GM12878 (cell line): ENCODE measurements at regions not wholly inside any gene's neighbourhood (a gene's known extent, or its start where the extent isn't known, plus 50 kb on each side); places are given as distances from the start of the nearest gene placed in this dataset.

Experiments used
- ATAC-seq: fragments of 200-7000 bp; cut with Tn5 transposase; 3 replicates; pipeline ENCODE4 v1.9.1; 2020; ENCODE audit warnings: mild to moderate bottlenecking, moderate library complexity
- BruUV-seq: library from RNA; stranded (reverse); fragments of 400-500 nt; replicated peaks from 2 replicates; lab custom pipeline; 2021; lab: Mats Ljungman, UMichigan
- CTCF ChIA-PET: fragments of 300-600 bp; sonication (Branson Sonifier 250); formaldehyde crosslinking; extraction: SDS; loops from one replicate; lab custom pipeline; 2021; ENCODE audit warnings: inconsistent platforms; lab: Yijun Ruan, JAX
- POLR2A ChIA-PET: fragments of 350-600 bp; formaldehyde crosslinking; extraction: SDS; loops from one replicate; lab custom pipeline; 2021; ENCODE audit warnings: inconsistent platforms; lab: Charles Lee
- RAD21 ChIA-PET: fragments of 300-600 bp; sonication (Branson Sonifier 250); formaldehyde crosslinking; loops from one replicate; lab custom pipeline; 2023; ENCODE audit warnings: antibody characterized with exemption; ENCODE audit not compliant: unreplicated experiment; lab: Charles Lee
- SMC1A ChIA-PET: fragments of 300-600 bp; sonication (Branson Sonifier 250); formaldehyde crosslinking; loops from one replicate; lab custom pipeline; 2023; ENCODE audit not compliant: unreplicated experiment, uncharacterized antibody; lab: Charles Lee
- DNase-seq: peaks from one replicate; pipeline ENCODE4 v3.0.0-alpha.2; 2011; ENCODE audit warnings: low read depth, low spot score
- FAIRE-seq: peaks from 3 replicates; lab custom pipeline; 2011; peaks lifted over from hg19 to GRCh38; lab: Jason Lieb, UNC
- H2AFZ ChIP-seq: 2 replicates; pipeline ENCODE4 v1.6.0; 2011; ENCODE audit warnings: low read depth, low read length, control low read depth; ENCODE audit not compliant: control insufficient read depth
- H3K27ac ChIP-seq: 2 replicates; pipeline ENCODE4 v1.5.1; 2011; ENCODE audit warnings: control low read depth; ENCODE audit not compliant: control insufficient read depth, insufficient read depth
- H3K27me3 ChIP-seq, 2 experiments: replicated peaks in 1 of 2; 2 replicates each; pipeline versions ENCODE4 v1.6.0 to v1.6.1; 2011; ENCODE audit warnings: low read length in 1 of 2; ENCODE audit not compliant: control insufficient read depth in 2 of 2, insufficient read depth in 2 of 2
- H3K36me3 ChIP-seq, 2 experiments: 2 replicates each; pipeline ENCODE4 v1.5.1; 2011; ENCODE audit warnings: low read length in 1 of 2; ENCODE audit not compliant: control insufficient read depth in 2 of 2, insufficient read depth in 2 of 2
- H3K4me1 ChIP-seq: 2 replicates; pipeline ENCODE4 v1.6.1; 2011; ENCODE audit warnings: mild to moderate bottlenecking, low read length, moderate library complexity, mixed read lengths; ENCODE audit not compliant: control insufficient read depth, insufficient read depth
- H3K4me2 ChIP-seq: 2 replicates; pipeline ENCODE4 v1.6.0; 2011; ENCODE audit warnings: control low read depth; ENCODE audit not compliant: control insufficient read depth, insufficient read depth
- H3K4me3 ChIP-seq: fragments of 200-600 bp; sonication (generic); 2 replicates; pipeline ENCODE4 v1.5.1; 2016
- H3K79me2 ChIP-seq: 2 replicates; pipeline ENCODE4 v1.6.0; 2011; ENCODE audit warnings: low read length; ENCODE audit not compliant: control insufficient read depth, insufficient read depth
- H3K9ac ChIP-seq: 2 replicates; pipeline ENCODE4 v1.8.0; 2011; ENCODE audit warnings: low read length, control low read depth, mixed read lengths; ENCODE audit not compliant: control insufficient read depth, insufficient read depth
- H3K9me3 ChIP-seq: replicated peaks from 3 replicates; pipeline ENCODE4 v1.5.1; 2011; ENCODE audit warnings: mild to moderate bottlenecking, low read length; ENCODE audit not compliant: control insufficient read depth, insufficient read depth
- H4K20me1 ChIP-seq: 2 replicates; pipeline ENCODE4 v1.6.0; 2011; ENCODE audit not compliant: control insufficient read depth, insufficient read depth
- ATF7 ChIP-seq: fragments of 450-650 bp; IDR thresholded peaks from 2 replicates; pipeline ENCODE4 v1.6.1; 2016; ENCODE audit warnings: low read depth, mild to moderate bottlenecking
- BCL11A ChIP-seq: IDR thresholded peaks from 2 replicates; pipeline ENCODE4 v1.6.1; 2011; ENCODE audit warnings: low read depth, low read length
- CREB1 ChIP-seq: IDR thresholded peaks from 2 replicates; pipeline ENCODE4 v1.6.1; 2012; ENCODE audit warnings: low read depth, mild to moderate bottlenecking, inconsistent platforms
- DPF2 ChIP-seq: fragments of 450-650 bp; IDR thresholded peaks from 2 replicates; pipeline ENCODE4 v1.6.1; 2017; ENCODE audit warnings: mild to moderate bottlenecking
- HDAC2 ChIP-seq: fragments of 200-600 bp; sonication (generic); IDR thresholded peaks from 2 replicates; pipeline ENCODE4 v1.6.1; 2017
- IKZF1 ChIP-seq: fragments of 450-650 bp; conservative IDR thresholded peaks from 2 replicates; pipeline ENCODE4 v1.6.1; 2017; ENCODE audit warnings: antibody characterized with exemption, mild to moderate bottlenecking
- KDM1A ChIP-seq: fragments of 200-600 bp; sonication (generic); IDR thresholded peaks from 2 replicates; pipeline ENCODE4 v1.6.1; 2016; ENCODE audit warnings: borderline replicate concordance
- MTA3 ChIP-seq: IDR thresholded peaks from 2 replicates; pipeline ENCODE4 v1.6.1; 2012; ENCODE audit warnings: low read length, inconsistent platforms, borderline replicate concordance
- MXI1 ChIP-seq: fragments of 150-350 bp; IDR thresholded peaks from 2 replicates; pipeline ENCODE4 v1.6.1; 2011; ENCODE audit warnings: low read depth, mild to moderate bottlenecking, inconsistent platforms, low read length, improper control_type of control experiment
- NBN ChIP-seq: fragments of 450-650 bp; IDR thresholded peaks from 2 replicates; pipeline ENCODE4 v1.6.1; 2016
- SIN3A ChIP-seq: IDR thresholded peaks from 2 replicates; pipeline ENCODE4 v1.6.1; 2012; ENCODE audit warnings: low read depth, low read length, improper control_type of control experiment
- SREBF1 ChIP-seq: IDR thresholded peaks from 2 replicates; pipeline ENCODE4 v1.6.1; 2012; ENCODE audit warnings: mild to moderate bottlenecking, low read length
- SREBF2 ChIP-seq: IDR thresholded peaks from 2 replicates; pipeline ENCODE4 v1.6.1; 2012; ENCODE audit warnings: mild to moderate bottlenecking, low read length
- TCF12 ChIP-seq: IDR thresholded peaks from 2 replicates; pipeline ENCODE4 v1.6.1; 2011; ENCODE audit warnings: low read depth, mild to moderate bottlenecking, low read length
- ZNF217 ChIP-seq: fragments of 450-650 bp; IDR thresholded peaks from 2 replicates; pipeline ENCODE4 v1.6.1; 2017; ENCODE audit warnings: antibody characterized with exemption, mild to moderate bottlenecking
- WGBS: methylation state at CpG from one replicate; pipeline ENCODE4 v1.1.6; 2016; ENCODE audit warnings: low lambda C conversion rate; ENCODE audit not compliant: insufficient replicate concordance, insufficient coverage; ENCODE audit errors: missing lambda C conversion rate; 5-methylcytosine and 5-hydroxymethylcytosine counted together
- in situ Hi-C: fragments of 300-500 bp; cut with MboI; formaldehyde crosslinking; loops from 9 replicates; pipeline ENCODE4 v1.14.3; 2018; ENCODE audit warnings: mixed read lengths
- intact Hi-C: fragments of 100-400 bp; cut with micrococcal nuclease; formaldehyde crosslinking; loops from one replicate; pipeline ENCODE4 v1.14.2; 2022; ENCODE audit not compliant: unreplicated experiment
- TF ChIP-seq, protein P1 (sequence below): fragments of 450-650 bp; IDR thresholded peaks from 2 replicates; pipeline ENCODE4 v1.6.1; 2017; ENCODE audit warnings: low read depth, mild to moderate bottlenecking, moderate library complexity
- TF ChIP-seq, protein P2 (sequence below): fragments of 450-650 bp; IDR thresholded peaks from 2 replicates; pipeline ENCODE4 v1.6.1; 2017; ENCODE audit warnings: borderline replicate concordance

DNA sequence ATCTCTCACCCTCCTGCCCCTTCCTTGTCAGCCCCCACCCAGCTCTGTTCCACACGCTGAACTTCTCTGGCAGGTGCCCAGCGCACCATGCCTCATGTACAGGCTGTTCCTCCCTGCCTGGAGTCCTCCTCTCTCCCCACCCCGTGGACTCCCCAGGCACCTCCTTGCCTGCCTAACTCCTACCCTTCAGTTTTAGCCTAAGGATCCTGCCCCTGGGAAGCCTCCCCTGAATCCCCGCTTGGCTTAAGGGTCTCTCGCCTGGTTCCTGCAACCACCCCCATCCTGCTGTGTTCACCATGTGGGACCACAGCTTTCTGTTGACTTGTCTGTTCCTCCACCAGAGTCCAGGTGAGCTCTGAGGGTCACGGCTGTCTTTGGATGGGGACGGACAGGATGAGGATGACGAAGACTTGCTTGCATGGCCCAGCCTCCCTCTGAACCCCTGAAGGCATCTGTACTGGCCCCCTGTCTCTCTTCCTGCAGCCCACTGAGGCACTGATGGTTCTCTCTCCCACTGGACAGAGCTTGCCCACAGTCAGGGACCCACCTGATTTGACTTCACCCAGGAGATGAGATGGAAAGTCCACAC lies 153.2 kb upstream of the C1orf174 start:
- RAD21 ChIA-PET = no interaction called here
- Histone ChIP-seq H3K79me2 (no peaks in the 10 kb centered on the region), H3K9ac (no peak overlapping the region), H3K27me3 (no peaks in the 10 kb centered on the region), H3K27ac (no peak overlapping the region), H3K4me3 (no peak overlapping the region), H3K36me3 (no peaks in the 10 kb centered on the region), H2AFZ (no peak overlapping the region), H4K20me1 (no peaks in the 10 kb centered on the region), H3K4me1 (no peaks in the 10 kb centered on the region), H3K9me3 (no peaks in the 10 kb centered on the region; the same call in 2 of the 3 replicates), H3K4me2 (no peak overlapping the region)
- CTCF ChIA-PET = no interaction called here
- BruUV-seq = no TSS peak
- 54% methylated on average over 8 of the region's 8 CpGs for WGBS
- DNase-seq (no peak), ATAC-seq (no peak), FAIRE-seq (no peak)
- TF ChIP-seq IKZF1 (no peak), TCF12 (no peak), MTA3 (no peak), KDM1A (no peak), SREBF1 (no peak), MXI1 (no peak), CREB1 (no peak), SREBF2 (no peak), ATF7 (no peak), NBN (no peak), HDAC2 (no peak), SIN3A (no peak), BCL11A (no peak), DPF2 (no peak), ZNF217 (no peak)
- TF ChIP-seq, protein P1, sequence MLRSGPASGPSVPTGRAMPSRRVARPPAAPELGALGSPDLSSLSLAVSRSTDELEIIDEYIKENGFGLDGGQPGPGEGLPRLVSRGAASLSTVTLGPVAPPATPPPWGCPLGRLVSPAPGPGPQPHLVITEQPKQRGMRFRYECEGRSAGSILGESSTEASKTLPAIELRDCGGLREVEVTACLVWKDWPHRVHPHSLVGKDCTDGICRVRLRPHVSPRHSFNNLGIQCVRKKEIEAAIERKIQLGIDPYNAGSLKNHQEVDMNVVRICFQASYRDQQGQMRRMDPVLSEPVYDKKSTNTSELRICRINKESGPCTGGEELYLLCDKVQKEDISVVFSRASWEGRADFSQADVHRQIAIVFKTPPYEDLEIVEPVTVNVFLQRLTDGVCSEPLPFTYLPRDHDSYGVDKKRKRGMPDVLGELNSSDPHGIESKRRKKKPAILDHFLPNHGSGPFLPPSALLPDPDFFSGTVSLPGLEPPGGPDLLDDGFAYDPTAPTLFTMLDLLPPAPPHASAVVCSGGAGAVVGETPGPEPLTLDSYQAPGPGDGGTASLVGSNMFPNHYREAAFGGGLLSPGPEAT = no peak
- TF ChIP-seq, protein P2, sequence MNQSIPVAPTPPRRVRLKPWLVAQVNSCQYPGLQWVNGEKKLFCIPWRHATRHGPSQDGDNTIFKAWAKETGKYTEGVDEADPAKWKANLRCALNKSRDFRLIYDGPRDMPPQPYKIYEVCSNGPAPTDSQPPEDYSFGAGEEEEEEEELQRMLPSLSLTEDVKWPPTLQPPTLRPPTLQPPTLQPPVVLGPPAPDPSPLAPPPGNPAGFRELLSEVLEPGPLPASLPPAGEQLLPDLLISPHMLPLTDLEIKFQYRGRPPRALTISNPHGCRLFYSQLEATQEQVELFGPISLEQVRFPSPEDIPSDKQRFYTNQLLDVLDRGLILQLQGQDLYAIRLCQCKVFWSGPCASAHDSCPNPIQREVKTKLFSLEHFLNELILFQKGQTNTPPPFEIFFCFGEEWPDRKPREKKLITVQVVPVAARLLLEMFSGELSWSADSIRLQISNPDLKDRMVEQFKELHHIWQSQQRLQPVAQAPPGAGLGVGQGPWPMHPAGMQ = no peak
- in situ Hi-C loops (no loop called here), intact Hi-C loops (no loop called here)
- SMC1A ChIA-PET = no interaction called here
- POLR2A ChIA-PET = no interaction called here
